Thoracic aorta (tissue), 2 donors: ENCODE measurements at regions not wholly inside any gene's neighbourhood (a gene's known extent, or its start where the extent isn't known, plus 50 kb on each side); places are given as distances from the start of the nearest gene placed in this dataset.

ENCODE experiments used
- ATAC-seq: fragments of 150-250 bp; one replicate; pipeline ENCODE4 v1.8.0; 2017; ENCODE audit warnings: low read depth; ENCODE audit not compliant: insufficient number of reproducible peaks, low FRiP score
- DNase-seq: peaks from one replicate; pipeline ENCODE4 v3.0.0-alpha.2; 2020; ENCODE audit warnings: low spot score
- H3K27ac ChIP-seq, 2 donors: fragments of 200-600 bp; sonication (generic); 1 replicate in 1 of 2; 2 replicates in 1 of 2; pipeline ENCODE4 v1.5.1; 2016; ENCODE audit warnings: mild to moderate bottlenecking in 2 of 2, moderate library complexity in 2 of 2
- H3K27me3 ChIP-seq: fragments of 200-600 bp; sonication (generic); replicated peaks from 2 replicates; pipeline ENCODE4 v1.6.0; 2016; ENCODE audit warnings: mild to moderate bottlenecking; ENCODE audit not compliant: insufficient read depth
- H3K36me3 ChIP-seq: fragments of 200-600 bp; sonication (generic); one replicate; pipeline ENCODE4 v1.5.1; 2016
- H3K4me1 ChIP-seq, 2 donors: fragments of 200-600 bp; sonication (generic); 1 replicate in 1 of 2; 2 replicates in 1 of 2; pipeline versions ENCODE4 v1.5.1 to v1.6.0; 2016; ENCODE audit warnings: low read depth in 2 of 2, mild to moderate bottlenecking in 1 of 2; ENCODE audit not compliant: control insufficient read depth in 1 of 2
- H3K4me3 ChIP-seq: fragments of 200-600 bp; sonication (generic); 2 replicates; pipeline ENCODE4 v1.5.1; 2016; ENCODE audit warnings: mild to moderate bottlenecking
- H3K9me3 ChIP-seq: fragments of 200-600 bp; sonication (generic); 2 replicates; pipeline ENCODE4 v1.5.1; 2016
- CTCF ChIP-seq: fragments of 200-600 bp; sonication (generic); IDR thresholded peaks from one replicate; pipeline ENCODE4 v1.5.1; 2019; ENCODE audit warnings: antibody characterized with exemption

GRCh38 chr5:109524555-109524954 lies 114.8 kb upstream of the PJA2 start:
- H3K4me3 ChIP-seq = no peak overlapping the region
- no peak overlapping the region for H3K27ac ChIP-seq
- ATAC-seq (no peak), DNase-seq (no peak)
- H3K27me3 ChIP-seq = no peaks in the 10 kb centered on the region
- no peak for TF ChIP-seq CTCF
- H3K9me3 ChIP-seq = no peaks in the 10 kb centered on the region
- no peaks in the 10 kb centered on the region for H3K36me3 ChIP-seq
- H3K4me1 ChIP-seq = peaks cover 5 to 7% of the 10 kb centered on the region in 2 donors

- Histone ChIP-seq H3K9me3 (no peaks in the 10 kb centered on the region), H3K27me3 (no peaks in the 10 kb centered on the region), H3K4me3 (no peak overlapping the region), H3K36me3 (no peaks in the 10 kb centered on the region), H3K27ac (no peak overlapping the region), H3K4me1 (peaks cover under 1 to 2% of the 10 kb centered on the region in 2 donors)
- no peak for TF ChIP-seq CTCF
- DNase-seq (no peak), ATAC-seq (no peak)
Observed at GRCh38 chr5:109524026-109524425, 114.3 kb upstream of the PJA2 start.

- DNase-seq (no peak), ATAC-seq (no peak)
- Histone ChIP-seq H3K9me3 (no peaks in the 10 kb centered on the region), H3K4me1 (no peaks in the 10 kb centered on the region), H3K4me3 (no peak overlapping the region), H3K27me3 (no peaks in the 10 kb centered on the region), H3K36me3 (no peaks in the 10 kb centered on the region), H3K27ac (no peak overlapping the region)
- TF ChIP-seq CTCF = no peak
Observed at GRCh38 chr5:109522404-109522803, 112.6 kb upstream of the PJA2 start.

- Histone ChIP-seq H3K36me3 (no peaks in the 10 kb centered on the region), H3K9me3 (no peaks in the 10 kb centered on the region), H3K27ac (no peak overlapping the region), H3K27me3 (no peaks in the 10 kb centered on the region), H3K4me1 (peaks cover 0 to 8% of the 10 kb centered on the region in 2 donors), H3K4me3 (no peak overlapping the region)
- no peak for DNase-seq
- TF ChIP-seq CTCF = no peak
- ATAC-seq = no peak
Observed at GRCh38 chr5:109519416-109519815, 109.6 kb upstream of the PJA2 start.

- DNase-seq (no peak), ATAC-seq (peak; percentile 88)
- H3K27ac ChIP-seq = no peak overlapping the region
- TF ChIP-seq CTCF = no peak
- H3K4me3 ChIP-seq = no peak overlapping the region
- no peaks in the 10 kb centered on the region for H3K36me3 ChIP-seq
- H3K27me3 ChIP-seq = no peaks in the 10 kb centered on the region
- no peaks in the 10 kb centered on the region for H3K9me3 ChIP-seq
- H3K4me1 ChIP-seq = peaks cover 0 to 8% of the 10 kb centered on the region in 2 donors
Observed at GRCh38 chr5:109516390-109516789, 106.6 kb upstream of the PJA2 start.
